AG10803 (cell line): ENCODE measurements at regions not wholly inside any gene's neighbourhood (a gene's known extent, or its start where the extent isn't known, plus 50 kb on each side); places are given as distances from the start of the nearest gene placed in this dataset.

ENCODE experiments used
- DNase-seq: peaks from one replicate; pipeline ENCODE4 v3.0.0; 2010; ENCODE audit warnings: low read depth
- H3K4me3 ChIP-seq: 2 replicates; pipeline ENCODE4 v1.5.1; 2011; ENCODE audit warnings: mild to moderate bottlenecking, low read length, control low read depth
- TF ChIP-seq, protein P1 (sequence below): conservative IDR thresholded peaks from 2 replicates; pipeline ENCODE4 v1.5.1; 2011; ENCODE audit warnings: mild to moderate bottlenecking, low read length, control low read depth, inconsistent platforms

DNA sequence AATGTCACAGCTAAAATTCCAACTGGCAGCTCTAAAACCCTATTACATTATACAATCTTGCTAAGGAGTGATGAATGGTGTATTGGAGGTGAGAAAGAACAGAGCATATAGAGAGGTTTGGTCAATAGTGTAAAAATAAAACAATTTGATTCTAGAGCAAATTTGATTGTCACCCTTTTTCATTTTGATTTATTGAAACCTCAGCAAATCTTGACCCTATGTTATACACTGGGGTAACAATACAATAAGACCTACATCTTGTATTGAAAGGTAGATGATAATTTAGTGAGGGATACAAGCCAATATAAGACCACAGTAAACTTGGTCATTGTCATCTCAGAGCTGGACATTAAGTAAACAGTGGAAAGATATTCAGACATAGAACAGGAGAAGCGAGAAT lies 671.9 kb downstream of the IRS1 start:
- no peak overlapping the region for H3K4me3 ChIP-seq
- TF ChIP-seq, protein P1, sequence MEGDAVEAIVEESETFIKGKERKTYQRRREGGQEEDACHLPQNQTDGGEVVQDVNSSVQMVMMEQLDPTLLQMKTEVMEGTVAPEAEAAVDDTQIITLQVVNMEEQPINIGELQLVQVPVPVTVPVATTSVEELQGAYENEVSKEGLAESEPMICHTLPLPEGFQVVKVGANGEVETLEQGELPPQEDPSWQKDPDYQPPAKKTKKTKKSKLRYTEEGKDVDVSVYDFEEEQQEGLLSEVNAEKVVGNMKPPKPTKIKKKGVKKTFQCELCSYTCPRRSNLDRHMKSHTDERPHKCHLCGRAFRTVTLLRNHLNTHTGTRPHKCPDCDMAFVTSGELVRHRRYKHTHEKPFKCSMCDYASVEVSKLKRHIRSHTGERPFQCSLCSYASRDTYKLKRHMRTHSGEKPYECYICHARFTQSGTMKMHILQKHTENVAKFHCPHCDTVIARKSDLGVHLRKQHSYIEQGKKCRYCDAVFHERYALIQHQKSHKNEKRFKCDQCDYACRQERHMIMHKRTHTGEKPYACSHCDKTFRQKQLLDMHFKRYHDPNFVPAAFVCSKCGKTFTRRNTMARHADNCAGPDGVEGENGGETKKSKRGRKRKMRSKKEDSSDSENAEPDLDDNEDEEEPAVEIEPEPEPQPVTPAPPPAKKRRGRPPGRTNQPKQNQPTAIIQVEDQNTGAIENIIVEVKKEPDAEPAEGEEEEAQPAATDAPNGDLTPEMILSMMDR = no peak

DNA sequence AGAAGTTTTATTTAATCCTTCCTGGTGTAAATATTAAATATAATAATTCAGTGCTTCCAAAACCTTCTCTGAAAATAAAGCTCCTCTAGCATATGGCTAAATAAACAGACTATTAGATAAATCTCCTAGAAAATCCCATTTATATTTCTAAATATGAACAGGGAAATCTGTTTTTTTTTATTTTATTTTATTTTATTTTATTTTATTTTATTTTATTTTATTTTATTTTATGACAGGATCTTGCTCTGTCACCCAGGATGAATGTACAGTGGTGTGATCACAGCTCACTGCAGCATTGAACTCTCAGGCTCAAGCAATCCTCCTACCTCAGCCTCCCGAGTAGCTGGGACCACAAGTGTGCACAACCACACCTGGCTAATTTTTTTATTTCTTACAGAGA lies 673.5 kb downstream of the IRS1 start:
- no peak for DNase-seq
- TF ChIP-seq, protein P1 = no peak
- H3K4me3 ChIP-seq = no peak overlapping the region

More for the DNA sequence above, 671.9 kb downstream of the IRS1 start:
- DNase-seq = no peak

DNA sequence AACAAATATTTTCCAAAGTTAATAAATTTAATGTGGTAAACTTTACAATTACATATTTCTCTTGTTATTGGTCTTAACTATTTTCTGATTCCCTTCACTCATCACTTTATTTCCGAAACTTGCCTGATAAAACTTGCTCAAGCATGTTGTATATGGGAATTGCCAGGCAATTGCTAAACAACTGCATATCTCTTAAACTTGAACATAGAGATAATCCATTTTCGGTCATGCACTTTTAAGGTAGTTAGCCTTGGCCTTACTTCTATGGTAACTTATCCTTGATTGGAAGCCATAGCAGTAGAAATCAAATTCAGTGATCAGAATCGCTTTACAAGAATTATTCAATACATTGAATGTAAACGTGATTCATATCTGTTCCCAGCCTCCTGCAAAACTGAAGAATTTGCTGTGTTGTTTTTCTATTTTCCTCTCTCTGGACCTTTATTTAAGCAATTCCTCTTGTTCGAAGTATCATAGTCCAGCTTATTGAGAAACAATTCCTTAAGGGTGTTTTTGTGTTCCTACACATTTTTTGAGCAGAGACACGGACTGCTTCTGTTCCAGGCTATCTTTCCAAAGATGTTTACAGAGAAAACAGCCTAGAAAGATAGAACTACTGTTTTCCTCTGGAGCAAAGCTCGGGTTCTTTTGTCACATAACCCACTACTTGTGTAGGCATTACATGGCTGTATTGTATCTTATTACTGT lies 674.3 kb downstream of the IRS1 start:
- TF ChIP-seq, protein P1 = no peak
- no peak for DNase-seq
- H3K4me3 ChIP-seq = no peak overlapping the region

DNA sequence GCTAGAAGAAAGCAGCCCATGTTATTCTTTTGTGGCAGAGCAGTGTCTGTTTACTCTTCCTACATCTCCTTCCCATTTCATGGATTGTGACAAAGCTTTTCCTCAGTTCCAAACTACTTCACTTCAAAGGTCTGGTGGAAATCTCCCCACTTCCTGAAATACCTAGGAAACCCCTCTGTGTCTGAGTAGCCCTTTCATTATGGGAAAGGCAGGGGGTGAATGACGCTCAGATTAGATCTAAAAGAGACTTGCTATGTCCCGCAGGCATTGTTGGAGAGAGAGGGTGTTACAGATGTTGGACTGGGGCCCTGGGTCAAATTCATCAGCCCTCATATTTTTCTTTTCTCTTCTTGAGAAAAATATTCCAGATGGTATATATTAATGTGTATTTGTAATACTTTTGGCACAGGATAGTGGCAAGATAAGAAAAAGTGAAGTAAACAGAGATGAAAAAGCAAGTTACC lies 675.0 kb downstream of the IRS1 start:
- TF ChIP-seq, protein P1 = no peak
- DNase-seq = peak; percentile 54
- no peak overlapping the region for H3K4me3 ChIP-seq

DNA sequence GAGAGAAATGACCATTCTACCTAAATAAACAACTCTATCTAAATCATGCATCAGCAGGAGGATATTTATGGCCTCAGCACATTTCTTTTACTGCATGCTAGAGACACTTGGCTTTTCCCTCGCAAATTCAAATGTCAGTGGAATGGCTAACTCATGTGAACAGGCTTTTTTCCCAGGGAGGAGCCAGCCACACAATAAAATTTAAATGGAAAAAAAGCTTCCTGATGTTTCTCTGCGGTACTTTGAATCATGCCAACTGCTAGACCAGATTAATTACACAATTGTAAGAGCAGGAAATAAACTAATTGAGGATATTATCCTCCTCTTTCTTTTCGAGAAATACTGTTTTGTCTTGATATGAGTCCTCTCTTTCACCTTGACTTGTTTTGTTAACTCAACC lies 676.3 kb downstream of the IRS1 start:
- TF ChIP-seq, protein P1 = no peak
- no peak overlapping the region for H3K4me3 ChIP-seq
- peak; percentile 73 for DNase-seq

DNA sequence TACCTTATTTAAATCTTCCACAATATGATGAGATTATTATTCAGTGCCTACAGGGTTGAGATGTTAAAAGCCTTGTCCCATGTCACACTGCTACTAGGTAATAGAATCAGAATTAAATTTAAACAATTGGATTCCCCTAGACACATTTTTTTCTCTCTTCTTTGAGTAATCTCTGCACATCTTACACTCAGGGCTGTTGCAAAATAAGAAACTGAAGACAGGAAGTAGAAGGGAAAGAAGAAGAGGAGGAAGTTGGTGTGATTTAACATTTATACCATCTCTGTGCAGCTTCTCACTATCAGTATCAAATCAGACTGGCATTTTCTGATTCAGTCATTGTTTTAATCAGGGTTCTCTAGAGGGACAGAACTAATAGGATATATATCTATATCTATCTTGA lies 677.6 kb downstream of the IRS1 start:
- DNase-seq = no peak
- H3K4me3 ChIP-seq = no peak overlapping the region
- TF ChIP-seq, protein P1 = no peak

DNA sequence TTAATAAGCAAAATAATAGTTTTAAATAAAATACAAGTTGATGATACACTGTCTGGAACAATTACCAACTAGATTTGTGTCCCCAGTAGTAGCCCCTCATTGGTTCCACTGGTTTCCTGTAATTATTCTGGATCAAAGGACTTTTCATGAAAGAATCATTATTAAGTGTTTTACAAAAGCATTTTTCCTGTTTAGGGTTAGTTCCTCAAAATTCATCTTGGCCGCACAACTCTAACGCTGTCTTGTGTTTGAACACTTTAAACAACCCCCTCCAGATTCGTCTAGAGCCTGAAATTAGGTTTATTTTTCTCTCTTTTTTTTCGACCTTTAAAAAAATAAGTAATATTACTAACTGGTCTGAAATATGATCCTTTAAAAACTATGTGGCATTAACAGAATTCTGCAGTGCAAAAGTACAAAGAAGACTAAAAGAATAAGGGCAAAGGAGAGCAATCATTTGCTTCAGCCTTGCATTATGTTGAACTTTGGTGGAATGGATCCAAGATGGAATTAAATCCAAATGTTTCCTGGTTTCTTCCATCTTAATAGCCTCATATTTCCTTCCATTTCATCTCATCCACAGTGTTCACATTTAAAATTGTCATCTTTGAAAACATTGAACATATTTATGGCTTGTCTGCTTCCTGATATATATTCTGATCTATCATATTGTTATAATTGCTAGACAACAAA lies 678.4 kb downstream of the IRS1 start:
- TF ChIP-seq, protein P1 = no peak
- no peak overlapping the region for H3K4me3 ChIP-seq
- peak; percentile 24 for DNase-seq
